ENCODE measurements at regions not wholly inside any gene's neighbourhood (a gene's known extent, or its start where the extent isn't known, plus 50 kb on each side); places are given as distances from the start of the nearest gene placed in this dataset.

GRCh38 chr5:88374391-88374790 lies 105.7 kb upstream of the TMEM161B start:
- no peaks in the 10 kb centered on the region for H3K27me3 ChIP-seq (ENCODE audit: control insufficient read depth in 1 of 2, insufficient read depth in 2 of 2, low read length in 1 of 2)
- H3K4me3 ChIP-seq (ENCODE audit: low read length in 2 of 2): no peak overlapping the region
- no peaks in the 10 kb centered on the region for H3K4me1 ChIP-seq (ENCODE audit: control insufficient read depth in 1 of 2, insufficient read depth in 2 of 2, low read length in 2 of 2)
- no peak overlapping the region for H3K27ac ChIP-seq (ENCODE audit: low read depth in 1 of 2, low read length in 2 of 2)
- intact Hi-C loops (cut with DNase I): no loop called here
- ATAC-seq (ENCODE audit: low FRiP score) (no peak), DNase-seq (no peak)
- H3K9me3 ChIP-seq (ENCODE audit: control insufficient read depth, low read length): peaks cover 1% of the 10 kb centered on the region
- 96 to 97% methylated on average over 2 of the region's 2 CpGs for WGBS, 2 donors
- H3K36me3 ChIP-seq (ENCODE audit: control insufficient read depth in 1 of 2, insufficient read depth in 2 of 2, low read length in 1 of 2): no peaks in the 10 kb centered on the region

- no peaks in the 10 kb centered on the region for H3K9me3 ChIP-seq (ENCODE audit: control insufficient read depth, low read length)
- no peaks in the 10 kb centered on the region for H3K36me3 ChIP-seq (ENCODE audit: control insufficient read depth in 1 of 2, insufficient read depth in 2 of 2, low read length in 1 of 2)
- DNase-seq (no peak), ATAC-seq (ENCODE audit: low FRiP score) (no peak)
- intact Hi-C loops (cut with DNase I): no loop called here
- H3K4me1 ChIP-seq (ENCODE audit: control insufficient read depth in 1 of 2, insufficient read depth in 2 of 2, low read length in 2 of 2): no peaks in the 10 kb centered on the region
- H3K4me3 ChIP-seq (ENCODE audit: low read length in 2 of 2): no peak overlapping the region
- no peaks in the 10 kb centered on the region for H3K27me3 ChIP-seq (ENCODE audit: control insufficient read depth in 1 of 2, insufficient read depth in 2 of 2, low read length in 1 of 2)
- no peak overlapping the region for H3K27ac ChIP-seq (ENCODE audit: low read depth in 1 of 2, low read length in 2 of 2)
Measured at GRCh38 chr5:88370824-88371223, 102.2 kb upstream of the TMEM161B start.

GRCh38 chr5:88368201-88368600 lies 99.6 kb upstream of the TMEM161B start:
- Histone ChIP-seq H3K9me3 (ENCODE audit: control insufficient read depth, low read length) (no peaks in the 10 kb centered on the region), H3K27me3 (ENCODE audit: control insufficient read depth in 1 of 2, insufficient read depth in 2 of 2, low read length in 1 of 2) (no peaks in the 10 kb centered on the region), H3K36me3 (ENCODE audit: control insufficient read depth in 1 of 2, insufficient read depth in 2 of 2, low read length in 1 of 2) (no peaks in the 10 kb centered on the region), H3K27ac (ENCODE audit: low read depth in 1 of 2, low read length in 2 of 2) (no peak overlapping the region), H3K4me1 (ENCODE audit: control insufficient read depth in 1 of 2, insufficient read depth in 2 of 2, low read length in 2 of 2) (no peaks in the 10 kb centered on the region), H3K4me3 (ENCODE audit: low read length in 2 of 2) (no peak overlapping the region)
- 83 to 85% methylated on average over 2 of the region's 2 CpGs for WGBS, 2 donors
- DNase-seq: no peak
- intact Hi-C loops (cut with DNase I): no loop called here
- ATAC-seq (ENCODE audit: low FRiP score): no peak

- intact Hi-C loops (cut with DNase I): no loop called here
- Histone ChIP-seq H3K27me3 (ENCODE audit: control insufficient read depth in 1 of 2, insufficient read depth in 2 of 2, low read length in 1 of 2) (no peaks in the 10 kb centered on the region), H3K36me3 (ENCODE audit: control insufficient read depth in 1 of 2, insufficient read depth in 2 of 2, low read length in 1 of 2) (no peaks in the 10 kb centered on the region), H3K9me3 (ENCODE audit: control insufficient read depth, low read length) (no peaks in the 10 kb centered on the region), H3K4me1 (ENCODE audit: control insufficient read depth in 1 of 2, insufficient read depth in 2 of 2, low read length in 2 of 2) (no peaks in the 10 kb centered on the region), H3K27ac (ENCODE audit: low read depth in 1 of 2, low read length in 2 of 2) (no peak overlapping the region), H3K4me3 (ENCODE audit: low read length in 2 of 2) (no peak overlapping the region)
- 59 to 61% methylated on average over 4 of the region's 4 CpGs for WGBS, 2 donors
- no peak for DNase-seq
- ATAC-seq (ENCODE audit: low FRiP score): no peak
Measured at GRCh38 chr5:88364991-88365390, 96.3 kb upstream of the TMEM161B start.

- no peak overlapping the region for H3K4me3 ChIP-seq (ENCODE audit: low read length in 2 of 2)
- peaks cover 2% of the 10 kb centered on the region for H3K9me3 ChIP-seq (ENCODE audit: control insufficient read depth, low read length)
- H3K27me3 ChIP-seq (ENCODE audit: control insufficient read depth in 1 of 2, insufficient read depth in 2 of 2, low read length in 1 of 2): no peaks in the 10 kb centered on the region
- no peaks in the 10 kb centered on the region for H3K4me1 ChIP-seq (ENCODE audit: control insufficient read depth in 1 of 2, insufficient read depth in 2 of 2, low read length in 2 of 2)
- ATAC-seq (ENCODE audit: low FRiP score) (no peak), DNase-seq (no peak)
- WGBS, 2 donors: 84 to 85% methylated on average over 1 of the region's 1 CpG
- H3K36me3 ChIP-seq (ENCODE audit: control insufficient read depth in 1 of 2, insufficient read depth in 2 of 2, low read length in 1 of 2): no peaks in the 10 kb centered on the region
- intact Hi-C loops (cut with DNase I): no loop called here
- H3K27ac ChIP-seq (ENCODE audit: low read depth in 1 of 2, low read length in 2 of 2): no peak overlapping the region
Measured at GRCh38 chr5:88355490-88356050, 86.9 kb upstream of the TMEM161B start.

GRCh38 chr5:88325868-88326267 lies 57.2 kb upstream of the TMEM161B start:
- H3K4me3 ChIP-seq (ENCODE audit: low read length in 2 of 2): no peak overlapping the region
- H3K36me3 ChIP-seq (ENCODE audit: control insufficient read depth in 1 of 2, insufficient read depth in 2 of 2, low read length in 1 of 2): no peaks in the 10 kb centered on the region
- no peak for ATAC-seq (ENCODE audit: low FRiP score)
- no peak overlapping the region for H3K27ac ChIP-seq (ENCODE audit: low read depth in 1 of 2, low read length in 2 of 2)
- H3K4me1 ChIP-seq (ENCODE audit: control insufficient read depth in 1 of 2, insufficient read depth in 2 of 2, low read length in 2 of 2): no peaks in the 10 kb centered on the region
- 89 to 90% methylated on average over 4 of the region's 4 CpGs for WGBS, 2 donors
- H3K27me3 ChIP-seq (ENCODE audit: control insufficient read depth in 1 of 2, insufficient read depth in 2 of 2, low read length in 1 of 2): no peaks in the 10 kb centered on the region
- DNase-seq: no peak
- H3K9me3 ChIP-seq (ENCODE audit: control insufficient read depth, low read length): no peaks in the 10 kb centered on the region
- intact Hi-C loops (cut with DNase I): no loop called here

- Histone ChIP-seq H3K36me3 (ENCODE audit: control insufficient read depth in 1 of 2, insufficient read depth in 2 of 2, low read length in 1 of 2) (no peaks in the 10 kb centered on the region), H3K27me3 (ENCODE audit: control insufficient read depth in 1 of 2, insufficient read depth in 2 of 2, low read length in 1 of 2) (no peaks in the 10 kb centered on the region), H3K4me3 (ENCODE audit: low read length in 2 of 2) (no peak overlapping the region), H3K27ac (ENCODE audit: low read depth in 1 of 2, low read length in 2 of 2) (no peak overlapping the region), H3K4me1 (ENCODE audit: control insufficient read depth in 1 of 2, insufficient read depth in 2 of 2, low read length in 2 of 2) (no peaks in the 10 kb centered on the region), H3K9me3 (ENCODE audit: control insufficient read depth, low read length) (no peaks in the 10 kb centered on the region)
- ATAC-seq (ENCODE audit: low FRiP score): no peak
- DNase-seq: no peak
- intact Hi-C loops (cut with DNase I): no loop called here
- 70 to 72% methylated on average over 3 of the region's 3 CpGs for WGBS, 2 donors
Measured at GRCh38 chr5:88322785-88323184, 54.1 kb upstream of the TMEM161B start.

Data from aorta (tissue), 5 donors.